ENCODE measurements at regions not wholly inside any gene's neighbourhood (a gene's known extent, or its start where the extent isn't known, plus 50 kb on each side); places are given as distances from the start of the nearest gene placed in this dataset.

DNA sequence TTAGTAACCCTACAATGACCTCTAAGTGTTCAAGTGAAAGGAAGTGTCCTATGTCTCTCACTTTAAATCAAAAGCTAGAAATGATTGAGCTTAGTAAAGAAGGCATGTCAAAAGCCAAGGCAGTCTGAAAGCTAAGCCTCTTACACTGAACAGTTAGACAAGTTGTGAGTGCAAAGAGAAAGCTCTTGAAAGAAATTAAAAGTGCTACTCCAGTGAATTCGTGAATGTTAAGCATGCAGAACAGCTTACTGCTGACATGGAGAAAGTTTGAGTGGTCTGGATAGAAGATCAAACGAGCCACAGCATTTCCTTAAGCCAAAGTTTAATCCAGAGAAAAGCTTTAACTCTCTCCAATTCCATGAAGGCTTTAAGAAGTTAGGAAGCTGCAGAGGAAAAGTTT is 373.7 kb downstream of the NR4A2 start:
- Mint-ChIP-seq H3K4me1 (no peaks in the 10 kb centered on the region), H3K9me3 (no peaks in the 10 kb centered on the region), H3K27ac (no peak overlapping the region), H3K36me3 (ENCODE audit: low read depth) (no peaks in the 10 kb centered on the region), H3K27me3 (ENCODE audit: low read depth) (no peaks in the 10 kb centered on the region), H3K4me3 (no peak overlapping the region)
- TF ChIP-seq CTCF (IDR thresholded peaks at IDR 0.05; ENCODE audit: unreplicated experiment in 3 of 3) = no peak

DNA sequence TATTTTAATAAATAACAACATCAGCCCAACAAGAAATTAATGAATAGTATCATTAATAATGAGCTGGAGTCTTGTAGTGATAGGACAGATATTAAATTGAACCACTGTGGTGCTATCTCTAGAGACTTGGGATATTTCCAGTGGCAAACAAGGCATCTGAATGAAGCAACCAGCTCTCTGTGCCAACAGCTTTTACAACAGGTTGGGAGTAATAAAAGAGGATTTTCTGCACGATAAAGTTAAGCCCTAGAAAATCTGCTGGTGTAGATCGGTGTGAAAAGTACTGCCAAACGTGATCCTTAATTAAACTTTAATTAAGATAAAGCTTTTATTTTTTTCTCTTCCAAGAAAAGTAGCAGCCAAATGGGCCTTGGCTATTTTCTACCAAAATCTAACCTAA is 385.5 kb downstream of the NR4A2 start:
- no peak overlapping the region for H3K27ac Mint-ChIP-seq

DNA sequence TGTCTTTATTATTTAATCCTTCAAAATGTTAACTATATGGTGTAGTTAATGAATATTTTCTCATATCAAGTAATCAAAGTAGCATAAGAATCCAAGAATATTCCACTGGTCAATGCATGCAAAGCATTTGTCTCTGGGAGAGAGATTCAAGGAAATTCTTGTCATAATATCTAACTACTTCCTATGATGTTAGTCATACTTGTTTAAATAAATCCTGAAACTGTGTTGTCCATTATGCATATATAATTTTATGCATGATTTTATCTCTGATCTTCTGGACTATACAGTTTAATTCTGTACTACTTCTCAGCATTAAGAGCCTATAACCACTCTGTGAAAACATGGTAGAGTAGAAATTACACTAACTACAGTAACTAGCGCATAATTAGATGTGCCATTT is 388.3 kb downstream of the NR4A2 start:
- no peak overlapping the region for H3K27ac Mint-ChIP-seq
- peaks cover 7% of the 10 kb centered on the region for H3K9me3 Mint-ChIP-seq
- TF ChIP-seq CTCF (IDR thresholded peaks at IDR 0.05; ENCODE audit: unreplicated experiment in 3 of 3) = no peak
- H3K4me1 Mint-ChIP-seq = no peaks in the 10 kb centered on the region
- H3K4me3 Mint-ChIP-seq = no peak overlapping the region
- H3K36me3 Mint-ChIP-seq (ENCODE audit: low read depth) = no peaks in the 10 kb centered on the region
- no peaks in the 10 kb centered on the region for H3K27me3 Mint-ChIP-seq (ENCODE audit: low read depth)

More for the DNA sequence above, 385.5 kb downstream of the NR4A2 start:
- TF ChIP-seq CTCF (IDR thresholded peaks at IDR 0.05; ENCODE audit: unreplicated experiment in 3 of 3) = no peak
- Mint-ChIP-seq H3K4me1 (no peaks in the 10 kb centered on the region), H3K36me3 (ENCODE audit: low read depth) (no peaks in the 10 kb centered on the region), H3K27me3 (ENCODE audit: low read depth) (no peaks in the 10 kb centered on the region), H3K4me3 (no peak overlapping the region), H3K9me3 (peaks cover 7% of the 10 kb centered on the region)

DNA sequence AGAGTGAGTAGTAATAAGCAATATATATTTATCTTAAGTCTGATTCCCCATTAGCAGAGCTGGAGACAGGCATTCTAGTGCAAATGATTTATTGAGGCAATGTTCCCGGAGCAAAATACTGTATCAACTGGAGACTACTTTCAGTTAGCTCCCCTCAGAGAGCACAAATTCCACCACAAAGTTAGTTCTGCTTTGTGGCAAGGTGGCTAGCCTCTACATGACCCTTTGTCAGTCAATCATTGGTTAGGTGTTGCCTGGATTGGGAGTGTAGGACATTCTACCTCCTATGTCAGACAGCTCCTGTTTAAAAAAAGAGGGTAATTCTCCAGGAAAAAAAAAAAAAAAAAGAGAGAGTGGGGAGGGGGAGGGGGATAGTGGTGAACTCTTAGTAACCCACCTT is 402.2 kb downstream of the NR4A2 start:
- H3K36me3 Mint-ChIP-seq (ENCODE audit: low read depth) = no peaks in the 10 kb centered on the region
- H3K27ac Mint-ChIP-seq = no peak overlapping the region
- no peak for TF ChIP-seq CTCF (IDR thresholded peaks at IDR 0.05; ENCODE audit: unreplicated experiment in 3 of 3)
- H3K4me3 Mint-ChIP-seq = no peak overlapping the region
- no peaks in the 10 kb centered on the region for H3K4me1 Mint-ChIP-seq
- H3K27me3 Mint-ChIP-seq (ENCODE audit: low read depth) = no peaks in the 10 kb centered on the region
- H3K9me3 Mint-ChIP-seq = peaks cover 14% of the 10 kb centered on the region

GRCh38 chr2:155917380-155917779 is 415.1 kb downstream of the NR4A2 start:
- Mint-ChIP-seq H3K27ac (no peak overlapping the region), H3K9me3 (no peaks in the 10 kb centered on the region), H3K27me3 (ENCODE audit: low read depth) (no peaks in the 10 kb centered on the region), H3K36me3 (ENCODE audit: low read depth) (no peaks in the 10 kb centered on the region), H3K4me3 (no peak overlapping the region), H3K4me1 (no peaks in the 10 kb centered on the region)
- TF ChIP-seq CTCF (IDR thresholded peaks at IDR 0.05; ENCODE audit: unreplicated experiment in 3 of 3) = no peak

GRCh38 chr2:155913356-155913755 is 419.2 kb downstream of the NR4A2 start:
- Mint-ChIP-seq H3K4me1 (no peaks in the 10 kb centered on the region), H3K27ac (no peak overlapping the region), H3K9me3 (no peaks in the 10 kb centered on the region), H3K36me3 (ENCODE audit: low read depth) (no peaks in the 10 kb centered on the region), H3K4me3 (no peak overlapping the region), H3K27me3 (ENCODE audit: low read depth) (no peaks in the 10 kb centered on the region)
- TF ChIP-seq CTCF (IDR thresholded peaks at IDR 0.05; ENCODE audit: unreplicated experiment in 3 of 3) = no peak
